Stimulated activated CD4-positive, alpha-beta T cell treated with anti-CD3 and anti-CD28 coated beads, TNF-alpha, amount 100 ng/mL, for 48 hours (primary cell): ENCODE measurements at regions not wholly inside any gene's neighbourhood (a gene's known extent, or its start where the extent isn't known, plus 50 kb on each side); places are given as distances from the start of the nearest gene placed in this dataset.
"Not testable (repeated sequence)": the region's sequence is repeated elsewhere in the genome, so short reads cannot be mapped to it uniquely, and the experiment has no call there.

Experiments used
- DNase-seq, 3 donors: peaks; one replicate each; pipeline ENCODE4 v3.0.0-alpha.2; 2020; ENCODE audit warnings: low read depth in 3 of 3

- DNase-seq: no peak
Measured at GRCh38 chr16:10314317-10314716, 71.5 kb upstream of the ATF7IP2 start.

GRCh38 chr16:10314811-10315210 is 71.0 kb upstream of the ATF7IP2 start:
- no peak for DNase-seq

- DNase-seq: no peak
Measured at GRCh38 chr16:10317425-10318001, 68.3 kb upstream of the ATF7IP2 start.

- no peak for DNase-seq
Measured at GRCh38 chr16:10318798-10319500, 66.9 kb upstream of the ATF7IP2 start.

GRCh38 chr16:10321407-10322387 is 64.2 kb upstream of the ATF7IP2 start:
- no peak for DNase-seq

- DNase-seq: no peak
Measured at GRCh38 chr16:10322723-10323527, 62.9 kb upstream of the ATF7IP2 start.

GRCh38 chr16:10323528-10323869 is 62.4 kb upstream of the ATF7IP2 start:
- DNase-seq: no peak

- DNase-seq: no peak
Measured at GRCh38 chr16:10324210-10324609, 61.7 kb upstream of the ATF7IP2 start.

- DNase-seq: no peak
Measured at GRCh38 chr16:10325783-10326543, 59.9 kb upstream of the ATF7IP2 start.

GRCh38 chr16:10326647-10327046 is 59.2 kb upstream of the ATF7IP2 start:
- DNase-seq: no peak

- not testable (repeated sequence) for DNase-seq
Measured at GRCh38 chr16:10328291-10328690, 57.6 kb upstream of the ATF7IP2 start.

- DNase-seq: no peak
Measured at GRCh38 chr16:10332241-10332640, 53.6 kb upstream of the ATF7IP2 start.

GRCh38 chr16:10332775-10333174 is 53.1 kb upstream of the ATF7IP2 start:
- DNase-seq: no peak

GRCh38 chr16:10333321-10334032 is 52.4 kb upstream of the ATF7IP2 start:
- DNase-seq: no peak

- no peak for DNase-seq
Measured at GRCh38 chr16:10335681-10336080, 50.2 kb upstream of the ATF7IP2 start.
